SK-N-SH (cell line): ENCODE measurements at regions not wholly inside any gene's neighbourhood (a gene's known extent, or its start where the extent isn't known, plus 50 kb on each side); places are given as distances from the start of the nearest gene placed in this dataset.

Experiments
- CTCF ChIA-PET: fragments of 300-600, 350-600 bp; formaldehyde crosslinking; extraction: SDS; loops from one replicate; lab custom pipeline; 2021; lab: Yijun Ruan, JAX
- POLR2A ChIA-PET: fragments of 350-600 bp; sonication (Branson Sonifier 250); formaldehyde crosslinking; extraction: SDS; loops from one replicate; lab custom pipeline; 2020; ENCODE audit warnings: antibody characterized with exemption, inconsistent platforms; lab: Yijun Ruan, JAX
- DNase-seq: peaks from one replicate; pipeline ENCODE4 v3.0.0; 2012
- H2AFZ ChIP-seq: fragments of 200-600 bp; sonication (generic); 2 replicates; pipeline ENCODE4 v1.8.1; 2016; ENCODE audit warnings: antibody characterized with exemption, mild to moderate bottlenecking, low read depth
- H3F3A ChIP-seq: fragments of 200-600 bp; sonication (generic); replicated peaks from 2 replicates; pipeline ENCODE3; 2016; ENCODE audit warnings: antibody characterized with exemption, mild to moderate bottlenecking; ENCODE audit not compliant: insufficient read depth
- H3K27ac ChIP-seq, 2 experiments: fragments of 200-500 bp in 1 of 2; fragments of 200-600 bp in 1 of 2; sonication (Bioruptor generic) in 1 of 2; sonication (generic), shearing (Covaris generic) in 1 of 2; 2 replicates each; pipeline versions ENCODE4 v1.5.1 to v1.6.1; 2014 to 2016; ENCODE audit warnings: low read depth in 2 of 2, inconsistent platforms in 1 of 2, low read length in 1 of 2, mild to moderate bottlenecking in 1 of 2, mixed read lengths in 1 of 2
- H3K27me3 ChIP-seq: fragments of 200-600 bp; sonication (generic), shearing (Covaris generic); 2 replicates; pipeline ENCODE4 v1.6.1; 2016; ENCODE audit warnings: mixed run types; ENCODE audit not compliant: insufficient read depth
- H3K36me3 ChIP-seq, 2 experiments: fragments of 200-500 bp in 1 of 2; fragments of 200-600 bp in 1 of 2; sonication (Bioruptor generic) in 1 of 2; sonication (generic) in 1 of 2; replicated peaks in 1 of 2; 2 replicates each; pipeline versions ENCODE3 to v1.5.1; 2014 to 2016; ENCODE audit warnings: low read length in 1 of 2, mild to moderate bottlenecking in 1 of 2; ENCODE audit not compliant: insufficient read depth in 2 of 2, control insufficient read depth in 1 of 2
- H3K4me1 ChIP-seq, 2 experiments: fragments of 200-500 bp in 1 of 2; fragments of 200-600 bp in 1 of 2; sonication (Bioruptor generic) in 1 of 2; sonication (generic), shearing (Covaris generic) in 1 of 2; 2 replicates each; pipeline versions ENCODE4 v1.5.1 to v1.6.1; 2014 to 2016; ENCODE audit warnings: low read depth in 1 of 2, low read length in 1 of 2, mixed run types in 1 of 2; ENCODE audit not compliant: insufficient read depth in 2 of 2, control insufficient read depth in 1 of 2
- H3K4me2 ChIP-seq: fragments of 200-600 bp; sonication (generic), shearing (Covaris generic); 2 replicates; pipeline ENCODE4 v1.6.1; 2017; ENCODE audit warnings: mixed run types
- H3K4me3 ChIP-seq, 2 experiments: fragments of 200-500 bp in 1 of 2; fragments of 200-600 bp in 1 of 2; sonication (Bioruptor generic) in 1 of 2; sonication (generic), shearing (Covaris generic) in 1 of 2; 2 replicates each; pipeline versions ENCODE4 v1.5.1 to v1.8.1; 2014 to 2016; ENCODE audit warnings: low read depth in 2 of 2, inconsistent platforms in 1 of 2, low read length in 1 of 2, mild to moderate bottlenecking in 1 of 2, mixed read lengths in 1 of 2, moderate library complexity in 1 of 2
- H3K79me2 ChIP-seq: fragments of 200-600 bp; sonication (generic); 2 replicates; pipeline ENCODE4 v1.8.1; 2017; ENCODE audit warnings: mild to moderate bottlenecking; ENCODE audit not compliant: insufficient read depth
- H3K9ac ChIP-seq: fragments of 200-600 bp; sonication (generic); 2 replicates; pipeline ENCODE4 v1.6.1; 2017; ENCODE audit warnings: mixed run types
- H3K9me2 ChIP-seq: fragments of 200-600 bp; sonication (generic); 2 replicates; pipeline ENCODE4 v1.6.1; 2017; ENCODE audit warnings: mixed run types
- H3K9me3 ChIP-seq: fragments of 200-600 bp; sonication (generic); 2 replicates; pipeline ENCODE4 v1.6.1; 2017; ENCODE audit warnings: mixed run types, mild to moderate bottlenecking, moderate library complexity
- H4K20me1 ChIP-seq: fragments of 200-600 bp; sonication (generic); 2 replicates; pipeline ENCODE4 v1.6.1; 2017; ENCODE audit warnings: mild to moderate bottlenecking, mixed run types; ENCODE audit not compliant: insufficient read depth
- CHD2 ChIP-seq: fragments of 150-350 bp; IDR thresholded peaks from 2 replicates; pipeline ENCODE4 v1.6.1; 2018; ENCODE audit warnings: low read length; ENCODE audit not compliant: partially characterized antibody
- CTCF ChIP-seq: fragments of 200-600 bp; sonication (generic); IDR thresholded peaks from 2 replicates; pipeline ENCODE4 v1.6.1; 2017; ENCODE audit warnings: antibody characterized with exemption, mild to moderate bottlenecking, moderate library complexity
- ELF1 ChIP-seq: IDR thresholded peaks from 2 replicates; pipeline ENCODE4 v1.4.0; 2012
- FOXJ3 ChIP-seq: sonication (generic); formaldehyde crosslinking; IDR thresholded peaks from 2 replicates; pipeline ENCODE4 v1.5.1; 2020; ENCODE audit warnings: mild to moderate bottlenecking, missing genetic modification reagents
- GATA2 ChIP-seq: sonication (generic); formaldehyde crosslinking; IDR thresholded peaks from 2 replicates; pipeline ENCODE4 v1.5.0; 2020; ENCODE audit warnings: mild to moderate bottlenecking, missing genetic modification reagents
- IRF3 ChIP-seq: fragments of 150-350 bp; IDR thresholded peaks from 2 replicates; pipeline ENCODE4 v1.6.1; 2016; ENCODE audit warnings: mild to moderate bottlenecking, low read depth, low read length
- MEF2A ChIP-seq: IDR thresholded peaks from 2 replicates; pipeline ENCODE4 v1.4.0; 2012; ENCODE audit warnings: low read depth, borderline replicate concordance
- MXI1 ChIP-seq: IDR thresholded peaks from 2 replicates; pipeline ENCODE4 v1.6.1; 2012; ENCODE audit warnings: mild to moderate bottlenecking, low read depth, low read length, improper control_type of control experiment
- NRF1 ChIP-seq: IDR thresholded peaks from 2 replicates; pipeline ENCODE4 v1.6.1; 2012; ENCODE audit warnings: low read depth, mild to moderate bottlenecking, low read length
- PBX3 ChIP-seq: IDR thresholded peaks from 2 replicates; pipeline ENCODE4; 2012
- RAD21 ChIP-seq: IDR thresholded peaks from 2 replicates; pipeline ENCODE4 v1.6.1; 2012; ENCODE audit warnings: mild to moderate bottlenecking, low read length
- RCOR1 ChIP-seq: fragments of 150-350 bp; IDR thresholded peaks from 2 replicates; pipeline ENCODE4 v1.6.1; 2017; ENCODE audit warnings: antibody characterized with exemption, low read length
- REST ChIP-seq: IDR thresholded peaks from 2 replicates; pipeline ENCODE4 v1.6.1; 2012; ENCODE audit warnings: mild to moderate bottlenecking, low read depth, low read length, moderate library complexity
- SIN3A ChIP-seq: IDR thresholded peaks from 2 replicates; pipeline ENCODE4 v1.6.1; 2012; ENCODE audit warnings: low read depth, mild to moderate bottlenecking, low read length, moderate library complexity, borderline replicate concordance
- WGBS: methylation state at CpG from one replicate; pipeline ENCODE4 v1.1.6; 2017; ENCODE audit warnings: low lambda C conversion rate; 5-methylcytosine and 5-hydroxymethylcytosine counted together

GRCh38 chr9:30757723-30758122 is 1626.7 kb upstream of the ACO1 start:
- CTCF ChIA-PET, result no interaction called here
- no peak for DNase-seq
- Histone ChIP-seq H3K27ac (no peak overlapping the region), H3K4me1 (no peaks in the 10 kb centered on the region), H2AFZ (no peak overlapping the region), H3K9me2 (no peaks in the 10 kb centered on the region), H3K79me2 (no peaks in the 10 kb centered on the region), H3K36me3 (no peaks in the 10 kb centered on the region), H3K9me3 (no peaks in the 10 kb centered on the region), H4K20me1 (no peaks in the 10 kb centered on the region)
- 93% methylated on average over 3 of the region's 8 CpGs for WGBS
- TF ChIP-seq RAD21 (no peak), IRF3 (no peak), SIN3A (no peak), MXI1 (no peak), NRF1 (no peak), FOXJ3 (CRISPR knock-in tag) (no peak)
- TF ChIP-seq, all 33 proteins: peak for 0
- Histone ChIP-seq H3K27me3 (no peaks in the 10 kb centered on the region), H3F3A (no peaks in the 10 kb centered on the region), H3K9ac (no peak overlapping the region), H3K4me2 (no peak overlapping the region), H3K4me3 (no peak overlapping the region)
- POLR2A ChIA-PET, result no interaction called here

- Histone ChIP-seq H3K36me3 (no peaks in the 10 kb centered on the region), H3K9me2 (no peaks in the 10 kb centered on the region), H3K79me2 (no peaks in the 10 kb centered on the region), H3K27ac (no peak overlapping the region), H3K4me2 (no peak overlapping the region), H3K4me3 (no peak overlapping the region), H3K9ac (no peak overlapping the region), H3F3A (no peaks in the 10 kb centered on the region), H3K4me1 (no peaks in the 10 kb centered on the region), H4K20me1 (no peaks in the 10 kb centered on the region), H3K27me3 (no peaks in the 10 kb centered on the region), H2AFZ (no peak overlapping the region), H3K9me3 (no peaks in the 10 kb centered on the region)
- TF ChIP-seq MEF2A, result no peak
- no peak for TF ChIP-seq RCOR1
- TF ChIP-seq ELF1, result no peak
- ChIA-PET POLR2A (no interaction called here), CTCF (no interaction called here)
- no peak for DNase-seq
- WGBS, result 78% methylated on average over 19 of the region's 24 CpGs
Measured at GRCh38 chr9:30758726-30759446, 1625.6 kb upstream of the ACO1 start.

GRCh38 chr9:30765318-30765717 is 1619.1 kb upstream of the ACO1 start:
- DNase-seq, result no peak
- H3K27me3 ChIP-seq, result no peaks in the 10 kb centered on the region
- H3K4me2 ChIP-seq, result no peak overlapping the region
- WGBS, result 71% methylated on average over 2 of the region's 2 CpGs
- H3K4me3 ChIP-seq, result no peak overlapping the region
- no peaks in the 10 kb centered on the region for H3F3A ChIP-seq
- H3K9me2 ChIP-seq, result no peaks in the 10 kb centered on the region
- no peak overlapping the region for H3K9ac ChIP-seq
- no peak overlapping the region for H3K27ac ChIP-seq
- no peaks in the 10 kb centered on the region for H4K20me1 ChIP-seq
- POLR2A ChIA-PET, result no interaction called here
- no peaks in the 10 kb centered on the region; the same call in 1 of the 2 replicates for H3K9me3 ChIP-seq
- no peak overlapping the region for H2AFZ ChIP-seq
- no peaks in the 10 kb centered on the region for H3K79me2 ChIP-seq
- no peaks in the 10 kb centered on the region for H3K4me1 ChIP-seq
- CTCF ChIA-PET, result interaction anchor here (1.2 kb wide), 1 partner anchor 20 kb away, joined by 3 read pairs; no protein-coding TSS in a partner anchor
- H3K36me3 ChIP-seq, result no peaks in the 10 kb centered on the region
- no peak for TF ChIP-seq PBX3
- TF ChIP-seq MEF2A, result no peak
- TF ChIP-seq GATA2 (CRISPR knock-in tag), result no peak
- no peak for TF ChIP-seq CTCF
- TF ChIP-seq CHD2, result no peak
- no peak for TF ChIP-seq REST
- TF ChIP-seq NRF1, result no peak
